C4-2B (cell line): ENCODE measurements at regions not wholly inside any gene's neighbourhood (a gene's known extent, or its start where the extent isn't known, plus 50 kb on each side); places are given as distances from the start of the nearest gene placed in this dataset.

Experiments
- ZFX ChIP-seq: fragments of 450-650 bp; IDR thresholded peaks from 2 replicates; pipeline ENCODE4 v1.6.1; 2017
- TF ChIP-seq, protein P1 (sequence below): fragments of 450-650 bp; conservative IDR thresholded peaks from 2 replicates; pipeline ENCODE4 v1.5.1; 2017; ENCODE audit warnings: mild to moderate bottlenecking

DNA sequence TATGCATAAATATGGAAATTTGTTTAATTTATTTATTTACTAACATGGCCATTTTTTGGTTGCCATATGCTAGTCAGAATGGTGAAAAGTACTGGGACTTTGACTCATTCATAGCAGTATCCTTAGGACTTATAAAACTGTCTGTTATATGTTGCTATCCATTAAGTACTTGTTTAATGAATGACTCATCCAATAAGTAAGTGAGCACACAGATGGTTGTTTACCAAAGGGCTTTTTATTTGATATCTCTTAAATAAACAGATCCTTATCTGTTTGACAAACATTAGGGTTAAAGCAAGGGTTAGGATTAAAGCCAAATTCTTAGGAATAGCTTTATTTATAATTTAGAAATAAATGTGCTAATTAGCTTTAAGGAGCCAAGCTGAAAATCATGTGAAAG lies 183.4 kb downstream of the FBXO4 start:
- TF ChIP-seq, protein P1, sequence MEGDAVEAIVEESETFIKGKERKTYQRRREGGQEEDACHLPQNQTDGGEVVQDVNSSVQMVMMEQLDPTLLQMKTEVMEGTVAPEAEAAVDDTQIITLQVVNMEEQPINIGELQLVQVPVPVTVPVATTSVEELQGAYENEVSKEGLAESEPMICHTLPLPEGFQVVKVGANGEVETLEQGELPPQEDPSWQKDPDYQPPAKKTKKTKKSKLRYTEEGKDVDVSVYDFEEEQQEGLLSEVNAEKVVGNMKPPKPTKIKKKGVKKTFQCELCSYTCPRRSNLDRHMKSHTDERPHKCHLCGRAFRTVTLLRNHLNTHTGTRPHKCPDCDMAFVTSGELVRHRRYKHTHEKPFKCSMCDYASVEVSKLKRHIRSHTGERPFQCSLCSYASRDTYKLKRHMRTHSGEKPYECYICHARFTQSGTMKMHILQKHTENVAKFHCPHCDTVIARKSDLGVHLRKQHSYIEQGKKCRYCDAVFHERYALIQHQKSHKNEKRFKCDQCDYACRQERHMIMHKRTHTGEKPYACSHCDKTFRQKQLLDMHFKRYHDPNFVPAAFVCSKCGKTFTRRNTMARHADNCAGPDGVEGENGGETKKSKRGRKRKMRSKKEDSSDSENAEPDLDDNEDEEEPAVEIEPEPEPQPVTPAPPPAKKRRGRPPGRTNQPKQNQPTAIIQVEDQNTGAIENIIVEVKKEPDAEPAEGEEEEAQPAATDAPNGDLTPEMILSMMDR, result no peak
- TF ChIP-seq ZFX, result no peak
